ENCODE measurements at regions not wholly inside any gene's neighbourhood (a gene's known extent, or its start where the extent isn't known, plus 50 kb on each side); places are given as distances from the start of the nearest gene placed in this dataset.

- Histone ChIP-seq H3K4me2 (ENCODE audit: low read length) (no peak overlapping the region), H3K79me2 (replicated peaks; ENCODE audit: insufficient read depth, low read length) (no peaks in the 10 kb centered on the region), H4K20me1 (ENCODE audit: insufficient read depth) (no peaks in the 10 kb centered on the region), H3F3A (ENCODE audit: insufficient read depth, low read length, poor library complexity, severe bottlenecking) (no peaks in the 10 kb centered on the region), H3K9ac (ENCODE audit: low read length) (no peak overlapping the region), H3K9me3 (ENCODE audit: low read length) (no peaks in the 10 kb centered on the region), H2AFZ (ENCODE audit: low read depth, low read length) (no peak overlapping the region), H3K4me3 (ENCODE audit: low read length) (no peak overlapping the region), H3K27ac (ENCODE audit: low read length) (no peak overlapping the region), H3K36me3 (ENCODE audit: insufficient read depth, low read length) (no peaks in the 10 kb centered on the region), H3K27me3 (ENCODE audit: insufficient read depth, low read depth, low read length) (no peaks in the 10 kb centered on the region), H3K9me2 (ENCODE audit: insufficient read depth, low read length) (no peaks in the 10 kb centered on the region)
- no peak for TF ChIP-seq MXI1 (conservative IDR thresholded peaks at IDR 0.05; ENCODE audit: poor library complexity, severe bottlenecking)
- no peak for TF ChIP-seq REST (IDR thresholded peaks at IDR 0.05; ENCODE audit: borderline replicate concordance)
- TF ChIP-seq POLR2AphosphoS5 (IDR thresholded peaks at IDR 0.05), result no peak
- TF ChIP-seq TAF1 (IDR thresholded peaks at IDR 0.05; ENCODE audit: low read depth), result no peak
- TF ChIP-seq EP300 (conservative IDR thresholded peaks at IDR 0.05; ENCODE audit: poor library complexity, severe bottlenecking), result no peak
- no peak for TF ChIP-seq SMC3 (conservative IDR thresholded peaks at IDR 0.05; ENCODE audit: poor library complexity)
- TF ChIP-seq CTCF (IDR thresholded peaks at IDR 0.05; ENCODE audit: poor library complexity, severe bottlenecking), result no peak
- TF ChIP-seq EZH2 (IDR thresholded peaks at IDR 0.05; ENCODE audit: borderline replicate concordance, insufficient read depth, low read length, poor library complexity, severe bottlenecking), result no peak
- no peak for TF ChIP-seq RAD21 (conservative IDR thresholded peaks at IDR 0.05)
Measured at GRCh38 chr7:145862212-145862611, 254.4 kb upstream of the CNTNAP2 start.

GRCh38 chr7:145860809-145861208 lies 255.8 kb upstream of the CNTNAP2 start:
- no peak for TF ChIP-seq MXI1 (conservative IDR thresholded peaks at IDR 0.05; ENCODE audit: poor library complexity, severe bottlenecking)
- no peak for TF ChIP-seq EP300 (conservative IDR thresholded peaks at IDR 0.05; ENCODE audit: poor library complexity, severe bottlenecking)
- TF ChIP-seq RAD21 (conservative IDR thresholded peaks at IDR 0.05), result no peak
- TF ChIP-seq REST (IDR thresholded peaks at IDR 0.05; ENCODE audit: borderline replicate concordance), result no peak
- Histone ChIP-seq H4K20me1 (ENCODE audit: insufficient read depth) (no peaks in the 10 kb centered on the region), H3K9me2 (ENCODE audit: insufficient read depth, low read length) (no peaks in the 10 kb centered on the region), H3K4me2 (ENCODE audit: low read length) (no peak overlapping the region), H3K9me3 (ENCODE audit: low read length) (no peaks in the 10 kb centered on the region), H3K36me3 (ENCODE audit: insufficient read depth, low read length) (no peaks in the 10 kb centered on the region), H3K27ac (ENCODE audit: low read length) (no peak overlapping the region), H3K27me3 (ENCODE audit: insufficient read depth, low read depth, low read length) (no peaks in the 10 kb centered on the region), H3K4me3 (ENCODE audit: low read length) (no peak overlapping the region), H3F3A (ENCODE audit: insufficient read depth, low read length, poor library complexity, severe bottlenecking) (no peaks in the 10 kb centered on the region), H2AFZ (ENCODE audit: low read depth, low read length) (no peak overlapping the region), H3K79me2 (replicated peaks; ENCODE audit: insufficient read depth, low read length) (no peaks in the 10 kb centered on the region), H3K9ac (ENCODE audit: low read length) (no peak overlapping the region)

Data from neural cell (in vitro differentiated cells).